ENCODE measurements at regions not wholly inside any gene's neighbourhood (a gene's known extent, or its start where the extent isn't known, plus 50 kb on each side); places are given as distances from the start of the nearest gene placed in this dataset.

GRCh38 chr7:125257617-125258016, 328.0 kb upstream of the POT1 start:
- no peak for DNase-seq
- Histone ChIP-seq H3K9me3 (replicated peaks) (no peaks in the 10 kb centered on the region), H3K36me3 (no peaks in the 10 kb centered on the region), H3K4me1 (no peaks in the 10 kb centered on the region), H3K4me3 (no peak overlapping the region), H3K27ac (no peak overlapping the region), H3K27me3 (no peaks in the 10 kb centered on the region)

- H3K4me1 ChIP-seq: no peaks in the 10 kb centered on the region
- DNase-seq: no peak
- H3K4me3 ChIP-seq: no peak overlapping the region
- no peaks in the 10 kb centered on the region for H3K27me3 ChIP-seq
- H3K27ac ChIP-seq: no peak overlapping the region
- no peaks in the 10 kb centered on the region for H3K9me3 ChIP-seq (replicated peaks)
- H3K36me3 ChIP-seq: no peaks in the 10 kb centered on the region
Measured at GRCh38 chr7:125256446-125256845, 326.8 kb upstream of the POT1 start.

- Histone ChIP-seq H3K36me3 (no peaks in the 10 kb centered on the region), H3K9me3 (replicated peaks) (no peaks in the 10 kb centered on the region), H3K27me3 (no peaks in the 10 kb centered on the region), H3K27ac (no peak overlapping the region), H3K4me3 (no peak overlapping the region), H3K4me1 (no peaks in the 10 kb centered on the region)
- DNase-seq: no peak
Measured at GRCh38 chr7:125255810-125256209, 326.2 kb upstream of the POT1 start.

DNA sequence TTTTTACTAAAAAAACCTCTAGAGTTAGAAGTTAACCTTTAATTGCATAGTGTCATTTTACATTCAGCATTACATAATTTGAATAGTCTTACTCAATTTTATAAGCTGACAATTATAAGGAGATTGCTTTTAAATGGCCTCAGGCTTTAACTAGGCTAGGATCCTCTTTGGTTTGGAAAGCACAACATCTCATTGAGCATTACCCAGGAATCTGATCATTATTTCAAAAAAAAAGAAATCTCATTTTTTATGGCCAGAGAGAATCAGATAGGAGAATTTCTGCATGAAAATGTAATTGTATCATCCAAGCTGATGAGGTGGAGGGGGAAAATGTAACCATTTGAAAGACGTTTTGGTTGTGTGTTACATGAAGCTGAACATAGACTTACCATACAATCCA, 324.9 kb upstream of the POT1 start:
- no peak for DNase-seq
- Histone ChIP-seq H3K36me3 (no peaks in the 10 kb centered on the region), H3K27ac (no peak overlapping the region), H3K27me3 (no peaks in the 10 kb centered on the region), H3K4me1 (no peaks in the 10 kb centered on the region), H3K4me3 (no peak overlapping the region), H3K9me3 (replicated peaks) (no peaks in the 10 kb centered on the region)

- H3K36me3 ChIP-seq: no peaks in the 10 kb centered on the region
- H3K27ac ChIP-seq: no peak overlapping the region
- H3K9me3 ChIP-seq (replicated peaks): no peaks in the 10 kb centered on the region
- no peaks in the 10 kb centered on the region for H3K27me3 ChIP-seq
- no peak for DNase-seq
- H3K4me3 ChIP-seq: no peak overlapping the region
- H3K4me1 ChIP-seq: no peaks in the 10 kb centered on the region
Measured at GRCh38 chr7:125253452-125254190, 324.0 kb upstream of the POT1 start.

DNA sequence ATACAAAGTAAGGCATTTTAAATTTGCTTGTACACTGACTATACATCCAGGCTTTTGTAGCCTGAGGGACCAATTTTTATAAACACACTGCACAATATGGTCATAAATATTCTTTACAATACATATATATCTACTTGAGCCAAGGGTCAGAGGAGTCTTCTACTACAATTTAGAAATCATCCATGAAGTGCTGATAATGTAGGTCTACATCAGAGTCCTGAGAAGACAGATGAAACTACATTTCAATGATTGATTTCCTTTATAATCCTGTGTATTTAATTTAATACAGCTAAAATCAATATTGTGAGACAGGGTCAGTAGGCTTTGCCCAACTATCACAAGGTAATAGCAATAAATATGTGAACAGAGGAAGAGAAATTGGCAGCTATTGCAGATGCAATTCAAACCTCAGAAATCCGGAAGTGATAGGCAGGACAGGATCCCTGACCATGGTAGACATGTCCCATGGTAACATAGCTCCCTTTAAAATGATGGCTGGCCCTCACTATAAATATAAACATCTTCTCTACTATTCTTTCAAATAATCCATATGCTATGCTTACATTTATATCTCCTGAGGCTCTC, 318.0 kb upstream of the POT1 start:
- no peak overlapping the region for H3K4me3 ChIP-seq
- DNase-seq: no peak

GRCh38 chr7:125246706-125247105, 317.1 kb upstream of the POT1 start:
- Histone ChIP-seq H3K27ac (no peak overlapping the region), H3K4me3 (no peak overlapping the region), H3K9me3 (replicated peaks) (no peaks in the 10 kb centered on the region), H3K36me3 (0 out of 2 replicates have a peak, but pooled peaks cover 2% of the 10 kb centered on the region), H3K4me1 (no peaks in the 10 kb centered on the region; the same call in 1 of the 2 replicates), H3K27me3 (no peaks in the 10 kb centered on the region)
- DNase-seq: no peak

More for the DNA sequence above, 318.0 kb upstream of the POT1 start:
- Histone ChIP-seq H3K27ac (no peak overlapping the region), H3K9me3 (replicated peaks) (no peaks in the 10 kb centered on the region), H3K4me1 (no peaks in the 10 kb centered on the region), H3K36me3 (no peaks in the 10 kb centered on the region), H3K27me3 (no peaks in the 10 kb centered on the region)

DNA sequence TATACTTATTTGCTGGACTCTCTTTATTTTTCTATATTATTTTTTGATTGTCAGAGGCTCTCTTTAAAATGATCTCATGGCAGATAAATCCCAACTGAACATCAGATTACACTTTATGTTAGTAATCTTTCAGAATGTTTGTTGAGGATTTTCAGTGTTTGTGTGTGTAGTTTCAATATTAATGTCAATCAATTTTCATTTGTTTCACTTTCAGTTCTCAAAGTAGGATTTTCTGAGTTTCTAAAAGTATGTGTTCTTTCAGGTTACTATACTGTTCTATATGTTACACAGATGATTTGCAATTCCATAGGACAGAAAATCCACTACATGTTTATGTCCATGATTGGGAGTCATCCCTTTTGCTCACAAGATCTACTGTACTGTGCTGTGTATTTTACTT, 311.9 kb upstream of the POT1 start:
- no peaks in the 10 kb centered on the region for H3K9me3 ChIP-seq (replicated peaks)
- no peak overlapping the region for H3K27ac ChIP-seq
- no peak for DNase-seq
- no peak overlapping the region for H3K4me3 ChIP-seq
- H3K27me3 ChIP-seq: no peaks in the 10 kb centered on the region
- 0 out of 2 replicates have a peak, but pooled peaks cover 2% of the 10 kb centered on the region for H3K36me3 ChIP-seq
- no peaks in the 10 kb centered on the region; the same call in 1 of the 2 replicates for H3K4me1 ChIP-seq

- H3K4me3 ChIP-seq: no peak overlapping the region
- no peaks in the 10 kb centered on the region for H3K9me3 ChIP-seq (replicated peaks)
- no peaks in the 10 kb centered on the region for H3K36me3 ChIP-seq
- no peaks in the 10 kb centered on the region for H3K27me3 ChIP-seq
- no peaks in the 10 kb centered on the region for H3K4me1 ChIP-seq
- DNase-seq: no peak
- H3K27ac ChIP-seq: no peak overlapping the region
Measured at GRCh38 chr7:125222596-125222995, 293.0 kb upstream of the POT1 start.

GRCh38 chr7:125218076-125218475, 288.5 kb upstream of the POT1 start:
- Histone ChIP-seq H3K4me1 (no peaks in the 10 kb centered on the region), H3K36me3 (no peaks in the 10 kb centered on the region), H3K27me3 (no peaks in the 10 kb centered on the region), H3K4me3 (no peak overlapping the region), H3K27ac (no peak overlapping the region), H3K9me3 (replicated peaks) (no peaks in the 10 kb centered on the region)
- no peak for DNase-seq

DNA sequence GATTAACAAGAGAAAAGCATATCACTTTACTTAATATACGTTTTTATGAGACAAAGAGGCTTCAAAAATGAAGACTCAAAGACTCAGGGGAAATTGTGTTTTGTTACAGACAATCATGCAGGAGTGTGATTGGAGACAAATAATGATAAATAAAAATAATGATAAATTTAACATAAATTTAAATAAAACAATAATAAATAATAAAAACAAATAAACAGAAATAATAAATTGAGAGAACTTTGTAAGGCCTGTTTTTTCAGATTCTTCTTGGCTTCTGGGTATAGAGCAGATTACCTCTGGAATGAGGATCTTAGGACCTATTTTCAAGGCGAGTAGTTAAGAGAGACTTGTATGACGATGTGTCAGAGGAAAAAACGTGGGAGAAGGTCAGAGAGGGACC, 271.4 kb upstream of the POT1 start:
- Histone ChIP-seq H3K9me3 (replicated peaks) (no peaks in the 10 kb centered on the region; the same call in 1 of the 2 replicates), H3K4me1 (peaks cover 2% of the 10 kb centered on the region; the same call in 1 of the 2 replicates), H3K27me3 (no peaks in the 10 kb centered on the region), H3K27ac (no peak overlapping the region), H3K4me3 (no peak overlapping the region), H3K36me3 (no peaks in the 10 kb centered on the region)
- no peak for DNase-seq

GRCh38 chr7:125197731-125198393, 268.2 kb upstream of the POT1 start:
- H3K36me3 ChIP-seq: no peaks in the 10 kb centered on the region

GRCh38 chr7:125195156-125195555, 265.5 kb upstream of the POT1 start:
- H3K9me3 ChIP-seq (replicated peaks): peaks cover 2% of the 10 kb centered on the region; the same call in 1 of the 2 replicates
- H3K27ac ChIP-seq: no peak overlapping the region
- peaks cover 2% of the 10 kb centered on the region; the same call in 1 of the 2 replicates for H3K4me1 ChIP-seq
- DNase-seq: no peak
- H3K27me3 ChIP-seq: no peaks in the 10 kb centered on the region
- H3K36me3 ChIP-seq: no peaks in the 10 kb centered on the region
- no peak overlapping the region for H3K4me3 ChIP-seq

More at GRCh38 chr7:125197731-125198393, 268.2 kb upstream of the POT1 start:
- H3K9me3 ChIP-seq (replicated peaks): no peaks in the 10 kb centered on the region; the same call in 1 of the 2 replicates
- no peak overlapping the region for H3K27ac ChIP-seq
- no peaks in the 10 kb centered on the region for H3K27me3 ChIP-seq
- no peak overlapping the region for H3K4me3 ChIP-seq
- H3K4me1 ChIP-seq: peaks cover 2% of the 10 kb centered on the region; the same call in 1 of the 2 replicates
- no peak for DNase-seq

GRCh38 chr7:125193263-125193662, 263.6 kb upstream of the POT1 start:
- H3K27me3 ChIP-seq: no peaks in the 10 kb centered on the region
- no peak overlapping the region for H3K4me3 ChIP-seq
- peaks cover 2% of the 10 kb centered on the region; the same call in 1 of the 2 replicates for H3K4me1 ChIP-seq
- peaks cover 2% of the 10 kb centered on the region; the same call in 1 of the 2 replicates for H3K9me3 ChIP-seq (replicated peaks)
- no peaks in the 10 kb centered on the region for H3K36me3 ChIP-seq
- no peak for DNase-seq
- H3K27ac ChIP-seq: no peak overlapping the region

GRCh38 chr7:125184801-125185200, 255.2 kb upstream of the POT1 start:
- Histone ChIP-seq H3K27me3 (no peaks in the 10 kb centered on the region), H3K9me3 (replicated peaks) (no peaks in the 10 kb centered on the region), H3K36me3 (no peaks in the 10 kb centered on the region; the same call in 1 of the 2 replicates), H3K4me3 (no peak overlapping the region), H3K4me1 (no peaks in the 10 kb centered on the region), H3K27ac (no peak overlapping the region)
- DNase-seq: no peak
